ENCODE measurements at regions not wholly inside any gene's neighbourhood (a gene's known extent, or its start where the extent isn't known, plus 50 kb on each side); places are given as distances from the start of the nearest gene placed in this dataset.

DNA sequence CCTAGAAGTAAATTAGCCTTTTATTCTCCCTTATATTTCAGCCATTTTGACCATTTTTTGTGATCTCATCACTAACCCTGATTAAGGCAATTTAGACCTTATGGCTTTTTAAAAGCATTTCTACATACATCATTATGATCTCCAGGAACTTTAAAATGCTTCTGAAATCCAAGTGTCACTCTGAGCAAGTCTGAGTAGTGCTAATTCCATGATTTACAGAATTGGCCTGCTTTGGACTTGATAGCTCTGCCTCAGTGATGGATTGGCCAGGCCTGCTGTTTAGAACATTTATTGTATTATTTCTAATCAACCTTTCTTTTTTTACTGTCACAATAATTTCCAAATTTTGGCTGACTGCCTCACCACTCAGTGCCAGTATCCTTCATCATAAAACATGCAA is 116.4 kb downstream of the KCNA4 start:
- no peaks in the 10 kb centered on the region for H3K9me3 ChIP-seq
- Mint-ChIP-seq H3K36me3 (ENCODE audit: insufficient read depth, unreplicated experiment) (no peaks in the 10 kb centered on the region), H3K9me3 (ENCODE audit: unreplicated experiment) (no peaks in the 10 kb centered on the region), H3K27me3 (ENCODE audit: insufficient read depth, unreplicated experiment) (no peaks in the 10 kb centered on the region), H3K4me1 (ENCODE audit: low read depth, unreplicated experiment) (no peaks in the 10 kb centered on the region), H3K27ac (ENCODE audit: unreplicated experiment) (no peak overlapping the region), H3K4me3 (ENCODE audit: unreplicated experiment) (no peak overlapping the region)
- BruUV-seq (replicated peaks), result no TSS peak
- H3K36me3 ChIP-seq (ENCODE audit: control insufficient read depth, insufficient read depth, low read length), result no peaks in the 10 kb centered on the region
- intact Hi-C loops (cut with micrococcal nuclease; ENCODE audit: unreplicated experiment), result no loop called here
- POLR2A ChIA-PET, result no interaction called here
- no peak for DNase-seq
- H3K4me3 ChIP-seq (ENCODE audit: low read depth, low read length), result no peak overlapping the region
- CTCF ChIA-PET, result no interaction called here
- no peaks in the 10 kb centered on the region for H3K27me3 ChIP-seq (replicated peaks; ENCODE audit: control insufficient read depth, insufficient read depth, low read length)
- TF ChIP-seq, protein P1, sequence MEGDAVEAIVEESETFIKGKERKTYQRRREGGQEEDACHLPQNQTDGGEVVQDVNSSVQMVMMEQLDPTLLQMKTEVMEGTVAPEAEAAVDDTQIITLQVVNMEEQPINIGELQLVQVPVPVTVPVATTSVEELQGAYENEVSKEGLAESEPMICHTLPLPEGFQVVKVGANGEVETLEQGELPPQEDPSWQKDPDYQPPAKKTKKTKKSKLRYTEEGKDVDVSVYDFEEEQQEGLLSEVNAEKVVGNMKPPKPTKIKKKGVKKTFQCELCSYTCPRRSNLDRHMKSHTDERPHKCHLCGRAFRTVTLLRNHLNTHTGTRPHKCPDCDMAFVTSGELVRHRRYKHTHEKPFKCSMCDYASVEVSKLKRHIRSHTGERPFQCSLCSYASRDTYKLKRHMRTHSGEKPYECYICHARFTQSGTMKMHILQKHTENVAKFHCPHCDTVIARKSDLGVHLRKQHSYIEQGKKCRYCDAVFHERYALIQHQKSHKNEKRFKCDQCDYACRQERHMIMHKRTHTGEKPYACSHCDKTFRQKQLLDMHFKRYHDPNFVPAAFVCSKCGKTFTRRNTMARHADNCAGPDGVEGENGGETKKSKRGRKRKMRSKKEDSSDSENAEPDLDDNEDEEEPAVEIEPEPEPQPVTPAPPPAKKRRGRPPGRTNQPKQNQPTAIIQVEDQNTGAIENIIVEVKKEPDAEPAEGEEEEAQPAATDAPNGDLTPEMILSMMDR (IDR thresholded peaks at IDR 0.05; ENCODE audit: insufficient read depth in 1 of 2, low read depth in 1 of 2, low read length in 1 of 2, severe bottlenecking in 1 of 2, unreplicated experiment in 1 of 2), result no peak
- no peaks in the 10 kb centered on the region for H3K4me1 ChIP-seq

DNA sequence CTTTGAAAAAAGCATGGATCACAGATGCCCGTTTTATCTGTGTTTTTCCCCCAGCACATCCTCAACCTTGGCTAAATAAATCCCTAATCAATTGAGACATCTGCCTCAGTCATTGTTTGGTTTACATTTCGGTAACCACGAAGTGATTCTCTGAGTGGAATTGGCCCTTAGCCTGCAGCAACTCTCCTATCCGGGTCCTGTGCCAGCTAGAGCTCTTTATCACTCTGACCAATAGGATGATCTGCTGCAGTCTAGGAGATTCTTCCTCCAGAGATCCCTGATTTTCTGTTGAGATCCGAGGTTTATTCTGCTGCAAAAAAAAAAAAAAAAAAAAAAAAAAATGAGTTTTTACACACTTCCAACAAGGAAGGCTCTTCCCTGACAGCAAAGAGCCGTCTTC is 137.3 kb downstream of the KCNA4 start:
- no peaks in the 10 kb centered on the region for H3K36me3 ChIP-seq (ENCODE audit: control insufficient read depth, insufficient read depth, low read length)
- H3K4me1 ChIP-seq, result no peaks in the 10 kb centered on the region
- H3K4me3 ChIP-seq (ENCODE audit: low read depth, low read length), result no peak overlapping the region
- no TSS peak for BruUV-seq (replicated peaks)
- H3K36me3 Mint-ChIP-seq (ENCODE audit: insufficient read depth, unreplicated experiment), result no peaks in the 10 kb centered on the region
- CTCF ChIA-PET, result no interaction called here
- TF ChIP-seq, protein P1 (IDR thresholded peaks at IDR 0.05; ENCODE audit: insufficient read depth in 1 of 2, low read depth in 1 of 2, low read length in 1 of 2, severe bottlenecking in 1 of 2, unreplicated experiment in 1 of 2), result no peak
- no peaks in the 10 kb centered on the region for H3K9me3 Mint-ChIP-seq (ENCODE audit: unreplicated experiment)
- POLR2A ChIA-PET, result no interaction called here
- H3K4me1 Mint-ChIP-seq (ENCODE audit: low read depth, unreplicated experiment), result no peaks in the 10 kb centered on the region
- H3K4me3 Mint-ChIP-seq (ENCODE audit: unreplicated experiment), result no peak overlapping the region
- H3K9me3 ChIP-seq, result no peaks in the 10 kb centered on the region
- H3K27me3 ChIP-seq (replicated peaks; ENCODE audit: control insufficient read depth, insufficient read depth, low read length), result no peaks in the 10 kb centered on the region
- no peak overlapping the region for H3K27ac Mint-ChIP-seq (ENCODE audit: unreplicated experiment)
- no peaks in the 10 kb centered on the region for H3K27me3 Mint-ChIP-seq (ENCODE audit: insufficient read depth, unreplicated experiment)
- no peak for DNase-seq
- intact Hi-C loops (cut with micrococcal nuclease; ENCODE audit: unreplicated experiment), result no loop called here

DNA sequence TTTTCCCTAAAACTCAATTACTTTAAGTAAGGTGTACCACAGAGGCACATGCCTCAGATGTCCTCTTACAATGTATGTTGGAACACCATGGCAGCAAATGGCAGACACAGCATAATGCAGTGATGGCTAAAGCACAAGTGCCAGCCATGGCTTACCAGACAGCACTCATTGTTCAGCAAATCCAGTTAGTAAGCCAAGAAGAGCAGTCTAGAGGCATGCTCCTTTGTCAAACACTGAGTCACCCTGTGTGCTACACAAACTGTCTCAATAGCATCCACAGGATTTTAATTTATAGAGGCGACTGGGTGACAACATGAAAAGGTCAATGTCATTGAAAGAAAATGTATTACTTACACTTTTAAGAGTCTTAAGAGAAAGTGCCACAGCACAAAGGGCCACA is 140.6 kb downstream of the KCNA4 start:
- Mint-ChIP-seq H3K9me3 (ENCODE audit: unreplicated experiment) (no peaks in the 10 kb centered on the region), H3K27ac (ENCODE audit: unreplicated experiment) (no peak overlapping the region), H3K4me1 (ENCODE audit: low read depth, unreplicated experiment) (no peaks in the 10 kb centered on the region), H3K27me3 (ENCODE audit: insufficient read depth, unreplicated experiment) (no peaks in the 10 kb centered on the region), H3K4me3 (ENCODE audit: unreplicated experiment) (no peak overlapping the region), H3K36me3 (ENCODE audit: insufficient read depth, unreplicated experiment) (no peaks in the 10 kb centered on the region)
- Histone ChIP-seq H3K4me3 (ENCODE audit: low read depth, low read length) (no peak overlapping the region), H3K4me1 (no peaks in the 10 kb centered on the region), H3K9me3 (peaks cover 7% of the 10 kb centered on the region; the same call in 1 of the 2 replicates), H3K36me3 (ENCODE audit: control insufficient read depth, insufficient read depth, low read length) (no peaks in the 10 kb centered on the region), H3K27me3 (replicated peaks; ENCODE audit: control insufficient read depth, insufficient read depth, low read length) (no peaks in the 10 kb centered on the region)
- no peak for DNase-seq
- intact Hi-C loops (cut with micrococcal nuclease; ENCODE audit: unreplicated experiment), result no loop called here
- ChIA-PET CTCF (no interaction called here), POLR2A (no interaction called here)
- BruUV-seq (replicated peaks), result no TSS peak
- TF ChIP-seq, protein P1 (IDR thresholded peaks at IDR 0.05; ENCODE audit: insufficient read depth in 1 of 2, low read depth in 1 of 2, low read length in 1 of 2, severe bottlenecking in 1 of 2, unreplicated experiment in 1 of 2), result no peak

Measured in Caco-2 (cell line).